ENCODE measurements at regions not wholly inside any gene's neighbourhood (a gene's known extent, or its start where the extent isn't known, plus 50 kb on each side); places are given as distances from the start of the nearest gene placed in this dataset.

- DNase-seq: no peak
Measured at GRCh38 chr20:11053310-11053709, 379.5 kb upstream of the JAG1 start.

- DNase-seq: no peak
Measured at GRCh38 chr20:11054266-11054993, 380.6 kb upstream of the JAG1 start.

- DNase-seq: no peak
Measured at GRCh38 chr20:11056414-11056813, 382.6 kb upstream of the JAG1 start.

GRCh38 chr20:11057624-11058023 lies 383.8 kb upstream of the JAG1 start:
- DNase-seq: no peak

- no peak for DNase-seq
Measured at GRCh38 chr20:11059659-11060058, 385.9 kb upstream of the JAG1 start.

- DNase-seq: peak; percentile 13
Measured at GRCh38 chr20:11060423-11061185, 386.8 kb upstream of the JAG1 start.

- no peak for DNase-seq
Measured at GRCh38 chr20:11063444-11063843, 389.6 kb upstream of the JAG1 start.

- DNase-seq: no peak
Measured at GRCh38 chr20:11064946-11065345, 391.1 kb upstream of the JAG1 start.

GRCh38 chr20:11067359-11067758 lies 393.6 kb upstream of the JAG1 start:
- DNase-seq: no peak

- DNase-seq: no peak
Measured at GRCh38 chr20:11072982-11073381, 399.2 kb upstream of the JAG1 start.

- DNase-seq: no peak
Measured at GRCh38 chr20:11076434-11077105, 402.8 kb upstream of the JAG1 start.

- no peak for DNase-seq
Measured at GRCh38 chr20:11077226-11077625, 403.4 kb upstream of the JAG1 start.

GRCh38 chr20:11080010-11080409 lies 406.2 kb upstream of the JAG1 start:
- DNase-seq: no peak

- DNase-seq: no peak
Measured at GRCh38 chr20:11080781-11081377, 407.1 kb upstream of the JAG1 start.

- no peak for DNase-seq
Measured at GRCh38 chr20:11083841-11084240, 410.0 kb upstream of the JAG1 start.

GRCh38 chr20:11084508-11084907 lies 410.7 kb upstream of the JAG1 start:
- no peak for DNase-seq

- no peak for DNase-seq
Measured at GRCh38 chr20:11086970-11087369, 413.2 kb upstream of the JAG1 start.

- no peak for DNase-seq
Measured at GRCh38 chr20:11090751-11091150, 417.0 kb upstream of the JAG1 start.

GRCh38 chr20:11091511-11091910 lies 417.7 kb upstream of the JAG1 start:
- DNase-seq: no peak

- DNase-seq: no peak
Measured at GRCh38 chr20:11092151-11092550, 418.4 kb upstream of the JAG1 start.

GRCh38 chr20:11094196-11094595 lies 420.4 kb upstream of the JAG1 start:
- no peak for DNase-seq

GRCh38 chr20:11094711-11095110 lies 420.9 kb upstream of the JAG1 start:
- peak; percentile 27 for DNase-seq

- peak; percentile 32 for DNase-seq
Measured at GRCh38 chr20:11098888-11099287, 425.1 kb upstream of the JAG1 start.

- DNase-seq: peak; percentile 67
Measured at GRCh38 chr20:11101243-11101642, 427.4 kb upstream of the JAG1 start.
